GM12878 (cell line): ENCODE measurements at regions not wholly inside any gene's neighbourhood (a gene's known extent, or its start where the extent isn't known, plus 50 kb on each side); places are given as distances from the start of the nearest gene placed in this dataset.

Experiments
- FOS ChIP-seq: IDR thresholded peaks from 3 replicates; pipeline ENCODE4 v1.6.1; 2011; ENCODE audit warnings: borderline replicate concordance; ENCODE audit not compliant: insufficient read length; ENCODE audit errors: extremely low read depth
- HCFC1 ChIP-seq: fragments of 150-350 bp; IDR thresholded peaks from 2 replicates; pipeline ENCODE4 v1.6.1; 2014; ENCODE audit warnings: low read length
- KLF5 ChIP-seq: fragments of 450-650 bp; IDR thresholded peaks from 2 replicates; pipeline ENCODE4 v1.6.1; 2014; ENCODE audit warnings: mild to moderate bottlenecking; ENCODE audit not compliant: partially characterized antibody
- NFXL1 ChIP-seq: fragments of 450-650 bp; IDR thresholded peaks from 2 replicates; pipeline ENCODE4 v1.6.1; 2017; ENCODE audit warnings: antibody characterized with exemption, mild to moderate bottlenecking, borderline replicate concordance
- NR2C1 ChIP-seq: fragments of 450-650 bp; IDR thresholded peaks from 2 replicates; pipeline ENCODE4 v1.6.1; 2017; ENCODE audit warnings: antibody characterized with exemption, mild to moderate bottlenecking, moderate library complexity
- PML ChIP-seq: IDR thresholded peaks from 2 replicates; pipeline ENCODE4 v1.6.1; 2012; ENCODE audit warnings: low read length, inconsistent platforms
- SMAD1 ChIP-seq: fragments of 450-650 bp; IDR thresholded peaks from 2 replicates; pipeline ENCODE4 v1.6.1; 2018; ENCODE audit warnings: mild to moderate bottlenecking, low read depth; ENCODE audit not compliant: partially characterized antibody
- TCF7 ChIP-seq: IDR thresholded peaks from 2 replicates; pipeline ENCODE4 v1.6.1; 2014; ENCODE audit warnings: antibody characterized with exemption, borderline replicate concordance
- TF ChIP-seq, protein P1 (sequence below): IDR thresholded peaks from 2 replicates; pipeline ENCODE4 v1.6.1; 2012; ENCODE audit warnings: low read depth, low read length, improper control_type of control experiment
- TF ChIP-seq, protein P2 (sequence below): fragments of 450-650 bp; IDR thresholded peaks from 2 replicates; pipeline ENCODE4 v1.6.1; 2017; ENCODE audit warnings: borderline replicate concordance
- TF ChIP-seq, protein P3 (sequence below): fragments of 450-650 bp; IDR thresholded peaks from 2 replicates; pipeline ENCODE4 v1.6.1; 2016; ENCODE audit warnings: mild to moderate bottlenecking

DNA sequence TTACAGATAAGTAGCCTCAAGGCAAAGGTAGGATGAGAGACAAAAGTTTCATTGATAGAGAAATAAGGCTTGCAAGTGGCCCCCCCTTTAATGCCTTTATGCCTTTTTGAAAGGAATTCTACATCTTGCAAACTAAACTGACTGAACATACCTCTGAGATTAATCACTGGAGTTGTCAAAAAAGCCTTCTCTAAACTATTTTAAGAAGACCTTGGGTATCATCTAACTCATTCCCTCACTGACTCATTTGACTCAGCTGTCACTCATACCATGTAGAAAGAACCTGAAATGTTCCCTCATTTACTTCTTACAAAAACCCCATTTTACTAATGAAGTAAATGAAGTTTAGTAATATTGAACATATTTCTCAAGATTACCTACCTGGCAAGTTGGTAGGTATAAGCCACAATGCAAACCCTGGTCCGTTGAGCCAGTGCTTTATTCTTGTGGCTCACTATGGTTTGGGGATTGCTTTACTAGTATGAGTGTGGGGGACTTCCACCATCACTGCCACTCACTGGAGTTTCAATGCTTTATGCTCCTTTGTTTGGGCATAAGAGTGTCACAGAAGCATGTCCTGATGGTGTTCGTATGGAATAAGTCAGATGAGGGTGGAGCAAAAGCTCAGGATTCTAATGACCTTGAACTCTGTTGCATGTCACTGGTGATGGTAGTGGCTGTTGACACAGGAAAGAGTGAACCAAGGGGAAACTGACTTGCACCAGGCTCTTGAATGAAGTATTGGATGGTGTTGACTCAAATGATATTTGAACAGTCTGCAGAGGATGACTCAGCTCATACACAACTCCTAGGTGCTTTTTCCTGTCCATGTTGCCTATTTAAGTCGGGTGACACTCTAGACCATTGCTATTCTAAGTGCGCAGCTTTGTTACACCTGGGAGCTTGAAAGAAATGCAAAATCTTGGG is 305.5 kb upstream of the EMCN start (continued):
- TF ChIP-seq, protein P1, sequence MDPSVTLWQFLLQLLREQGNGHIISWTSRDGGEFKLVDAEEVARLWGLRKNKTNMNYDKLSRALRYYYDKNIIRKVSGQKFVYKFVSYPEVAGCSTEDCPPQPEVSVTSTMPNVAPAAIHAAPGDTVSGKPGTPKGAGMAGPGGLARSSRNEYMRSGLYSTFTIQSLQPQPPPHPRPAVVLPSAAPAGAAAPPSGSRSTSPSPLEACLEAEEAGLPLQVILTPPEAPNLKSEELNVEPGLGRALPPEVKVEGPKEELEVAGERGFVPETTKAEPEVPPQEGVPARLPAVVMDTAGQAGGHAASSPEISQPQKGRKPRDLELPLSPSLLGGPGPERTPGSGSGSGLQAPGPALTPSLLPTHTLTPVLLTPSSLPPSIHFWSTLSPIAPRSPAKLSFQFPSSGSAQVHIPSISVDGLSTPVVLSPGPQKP, result no peak
- TF ChIP-seq NR2C1 (no peak), HCFC1 (no peak), FOS (no peak), PML (peak; percentile 84), TCF7 (peak; percentile 25; the same call in 1 of the 2 replicates), SMAD1 (no peak), KLF5 (no peak), NFXL1 (no peak)
- TF ChIP-seq, protein P2, sequence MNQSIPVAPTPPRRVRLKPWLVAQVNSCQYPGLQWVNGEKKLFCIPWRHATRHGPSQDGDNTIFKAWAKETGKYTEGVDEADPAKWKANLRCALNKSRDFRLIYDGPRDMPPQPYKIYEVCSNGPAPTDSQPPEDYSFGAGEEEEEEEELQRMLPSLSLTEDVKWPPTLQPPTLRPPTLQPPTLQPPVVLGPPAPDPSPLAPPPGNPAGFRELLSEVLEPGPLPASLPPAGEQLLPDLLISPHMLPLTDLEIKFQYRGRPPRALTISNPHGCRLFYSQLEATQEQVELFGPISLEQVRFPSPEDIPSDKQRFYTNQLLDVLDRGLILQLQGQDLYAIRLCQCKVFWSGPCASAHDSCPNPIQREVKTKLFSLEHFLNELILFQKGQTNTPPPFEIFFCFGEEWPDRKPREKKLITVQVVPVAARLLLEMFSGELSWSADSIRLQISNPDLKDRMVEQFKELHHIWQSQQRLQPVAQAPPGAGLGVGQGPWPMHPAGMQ, result no peak
- TF ChIP-seq, protein P3, sequence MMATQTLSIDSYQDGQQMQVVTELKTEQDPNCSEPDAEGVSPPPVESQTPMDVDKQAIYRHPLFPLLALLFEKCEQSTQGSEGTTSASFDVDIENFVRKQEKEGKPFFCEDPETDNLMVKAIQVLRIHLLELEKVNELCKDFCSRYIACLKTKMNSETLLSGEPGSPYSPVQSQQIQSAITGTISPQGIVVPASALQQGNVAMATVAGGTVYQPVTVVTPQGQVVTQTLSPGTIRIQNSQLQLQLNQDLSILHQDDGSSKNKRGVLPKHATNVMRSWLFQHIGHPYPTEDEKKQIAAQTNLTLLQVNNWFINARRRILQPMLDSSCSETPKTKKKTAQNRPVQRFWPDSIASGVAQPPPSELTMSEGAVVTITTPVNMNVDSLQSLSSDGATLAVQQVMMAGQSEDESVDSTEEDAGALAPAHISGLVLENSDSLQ, result peak; percentile 97
